ENCODE measurements at regions not wholly inside any gene's neighbourhood (a gene's known extent, or its start where the extent isn't known, plus 50 kb on each side); places are given as distances from the start of the nearest gene placed in this dataset.

GRCh38 chr10:44203535-44203934 lies 181.4 kb downstream of the CXCL12 start:
- peaks cover 0 to 3% of the 10 kb centered on the region in 2 donors for H3K9me3 ChIP-seq (ENCODE audit: control insufficient read depth in 1 of 2, low read length in 2 of 2)
- H3K36me3 ChIP-seq (ENCODE audit: control insufficient read depth in 1 of 2, insufficient read depth in 2 of 2, low read length in 2 of 2): no peaks in the 10 kb centered on the region
- no peak overlapping the region for H3K4me3 ChIP-seq (ENCODE audit: low read depth in 1 of 2, low read length in 2 of 2)
- H3K4me1 ChIP-seq (ENCODE audit: control insufficient read depth in 1 of 2, insufficient read depth in 2 of 2, low read length in 2 of 2): peaks cover under 1 to 5% of the 10 kb centered on the region in 2 donors
- no peak overlapping the region for H3K27ac ChIP-seq (ENCODE audit: low read length)
- no peaks in the 10 kb centered on the region for H3K27me3 ChIP-seq (ENCODE audit: low read depth, low read length)

- no peak overlapping the region for H3K4me3 ChIP-seq (ENCODE audit: low read depth in 1 of 2, low read length in 2 of 2)
- H3K27me3 ChIP-seq (ENCODE audit: low read depth, low read length): no peaks in the 10 kb centered on the region
- H3K4me1 ChIP-seq (ENCODE audit: control insufficient read depth in 1 of 2, insufficient read depth in 2 of 2, low read length in 2 of 2): peaks cover 5 to 6% of the 10 kb centered on the region in 2 donors
- no peak overlapping the region for H3K27ac ChIP-seq (ENCODE audit: low read length)
- H3K9me3 ChIP-seq (ENCODE audit: control insufficient read depth in 1 of 2, low read length in 2 of 2): peaks cover 0 to 3% of the 10 kb centered on the region in 2 donors
- no peaks in the 10 kb centered on the region for H3K36me3 ChIP-seq (ENCODE audit: control insufficient read depth in 1 of 2, insufficient read depth in 2 of 2, low read length in 2 of 2)
Measured at GRCh38 chr10:44202952-44203351, 181.9 kb downstream of the CXCL12 start.

- peaks cover 0 to 3% of the 10 kb centered on the region in 2 donors for H3K9me3 ChIP-seq (ENCODE audit: control insufficient read depth in 1 of 2, low read length in 2 of 2)
- H3K4me3 ChIP-seq (ENCODE audit: low read depth in 1 of 2, low read length in 2 of 2): no peak overlapping the region
- peaks cover 5 to 7% of the 10 kb centered on the region in 2 donors for H3K4me1 ChIP-seq (ENCODE audit: control insufficient read depth in 1 of 2, insufficient read depth in 2 of 2, low read length in 2 of 2)
- no peaks in the 10 kb centered on the region for H3K36me3 ChIP-seq (ENCODE audit: control insufficient read depth in 1 of 2, insufficient read depth in 2 of 2, low read length in 2 of 2)
- no peaks in the 10 kb centered on the region for H3K27me3 ChIP-seq (ENCODE audit: low read depth, low read length)
- H3K27ac ChIP-seq (ENCODE audit: low read length): no peak overlapping the region
Measured at GRCh38 chr10:44201656-44202055, 183.2 kb downstream of the CXCL12 start.

GRCh38 chr10:44201011-44201410 lies 183.9 kb downstream of the CXCL12 start:
- no peak overlapping the region for H3K27ac ChIP-seq (ENCODE audit: low read length)
- peaks cover 0 to 3% of the 10 kb centered on the region in 2 donors for H3K9me3 ChIP-seq (ENCODE audit: control insufficient read depth in 1 of 2, low read length in 2 of 2)
- H3K27me3 ChIP-seq (ENCODE audit: low read depth, low read length): no peaks in the 10 kb centered on the region

GRCh38 chr10:44199991-44200655 lies 184.8 kb downstream of the CXCL12 start:
- Histone ChIP-seq H3K9me3 (ENCODE audit: control insufficient read depth in 1 of 2, low read length in 2 of 2) (peaks cover 0 to 3% of the 10 kb centered on the region in 2 donors), H3K4me1 (ENCODE audit: control insufficient read depth in 1 of 2, insufficient read depth in 2 of 2, low read length in 2 of 2) (peaks cover 4 to 19% of the 10 kb centered on the region in 2 donors), H3K27me3 (ENCODE audit: low read depth, low read length) (no peaks in the 10 kb centered on the region), H3K36me3 (ENCODE audit: control insufficient read depth in 1 of 2, insufficient read depth in 2 of 2, low read length in 2 of 2) (no peaks in the 10 kb centered on the region), H3K27ac (ENCODE audit: low read length) (no peak overlapping the region), H3K4me3 (ENCODE audit: low read depth in 1 of 2, low read length in 2 of 2) (no peak overlapping the region)

More at GRCh38 chr10:44201011-44201410, 183.9 kb downstream of the CXCL12 start:
- Histone ChIP-seq H3K4me3 (ENCODE audit: low read depth in 1 of 2, low read length in 2 of 2) (no peak overlapping the region), H3K4me1 (ENCODE audit: control insufficient read depth in 1 of 2, insufficient read depth in 2 of 2, low read length in 2 of 2) (peaks cover 5 to 10% of the 10 kb centered on the region in 2 donors), H3K36me3 (ENCODE audit: control insufficient read depth in 1 of 2, insufficient read depth in 2 of 2, low read length in 2 of 2) (no peaks in the 10 kb centered on the region)

- no peaks in the 10 kb centered on the region for H3K27me3 ChIP-seq (ENCODE audit: low read depth, low read length)
- peaks cover 0 to 21% of the 10 kb centered on the region in 2 donors for H3K4me1 ChIP-seq (ENCODE audit: control insufficient read depth in 1 of 2, insufficient read depth in 2 of 2, low read length in 2 of 2)
- H3K36me3 ChIP-seq (ENCODE audit: control insufficient read depth in 1 of 2, insufficient read depth in 2 of 2, low read length in 2 of 2): no peaks in the 10 kb centered on the region
- no peak overlapping the region for H3K4me3 ChIP-seq (ENCODE audit: low read depth in 1 of 2, low read length in 2 of 2)
- H3K9me3 ChIP-seq (ENCODE audit: control insufficient read depth in 1 of 2, low read length in 2 of 2): peaks cover 0 to 3% of the 10 kb centered on the region in 2 donors
- H3K27ac ChIP-seq (ENCODE audit: low read length): no peak overlapping the region
Measured at GRCh38 chr10:44199267-44199666, 185.6 kb downstream of the CXCL12 start.

- Histone ChIP-seq H3K27ac (ENCODE audit: low read length) (peak overlapping the region; percentile 19), H3K27me3 (ENCODE audit: low read depth, low read length) (no peaks in the 10 kb centered on the region), H3K4me3 (ENCODE audit: low read depth in 1 of 2, low read length in 2 of 2) (no peak overlapping the region), H3K9me3 (ENCODE audit: control insufficient read depth in 1 of 2, low read length in 2 of 2) (peaks cover 0 to 3% of the 10 kb centered on the region in 2 donors), H3K4me1 (ENCODE audit: control insufficient read depth in 1 of 2, insufficient read depth in 2 of 2, low read length in 2 of 2) (peaks cover 0 to 21% of the 10 kb centered on the region in 2 donors), H3K36me3 (ENCODE audit: control insufficient read depth in 1 of 2, insufficient read depth in 2 of 2, low read length in 2 of 2) (no peaks in the 10 kb centered on the region)
Measured at GRCh38 chr10:44198780-44199097, 186.2 kb downstream of the CXCL12 start.

GRCh38 chr10:44198096-44198779 lies 186.7 kb downstream of the CXCL12 start:
- H3K4me1 ChIP-seq (ENCODE audit: control insufficient read depth in 1 of 2, insufficient read depth in 2 of 2, low read length in 2 of 2): peaks cover 0 to 21% of the 10 kb centered on the region in 2 donors
- no peak overlapping the region for H3K4me3 ChIP-seq (ENCODE audit: low read depth in 1 of 2, low read length in 2 of 2)
- no peaks in the 10 kb centered on the region for H3K27me3 ChIP-seq (ENCODE audit: low read depth, low read length)
- H3K9me3 ChIP-seq (ENCODE audit: control insufficient read depth in 1 of 2, low read length in 2 of 2): peaks cover 0 to 3% of the 10 kb centered on the region in 2 donors
- H3K36me3 ChIP-seq (ENCODE audit: control insufficient read depth in 1 of 2, insufficient read depth in 2 of 2, low read length in 2 of 2): no peaks in the 10 kb centered on the region
- H3K27ac ChIP-seq (ENCODE audit: low read length): peak overlapping the region; percentile 19

GRCh38 chr10:44197646-44198045 lies 187.3 kb downstream of the CXCL12 start:
- no peaks in the 10 kb centered on the region for H3K36me3 ChIP-seq (ENCODE audit: control insufficient read depth in 1 of 2, insufficient read depth in 2 of 2, low read length in 2 of 2)
- no peaks in the 10 kb centered on the region for H3K27me3 ChIP-seq (ENCODE audit: low read depth, low read length)
- peaks cover 0 to 3% of the 10 kb centered on the region in 2 donors for H3K9me3 ChIP-seq (ENCODE audit: control insufficient read depth in 1 of 2, low read length in 2 of 2)
- peaks cover 0 to 21% of the 10 kb centered on the region in 2 donors for H3K4me1 ChIP-seq (ENCODE audit: control insufficient read depth in 1 of 2, insufficient read depth in 2 of 2, low read length in 2 of 2)
- no peak overlapping the region for H3K27ac ChIP-seq (ENCODE audit: low read length)
- H3K4me3 ChIP-seq (ENCODE audit: low read depth in 1 of 2, low read length in 2 of 2): no peak overlapping the region

GRCh38 chr10:44196336-44196735 lies 188.6 kb downstream of the CXCL12 start:
- H3K36me3 ChIP-seq (ENCODE audit: control insufficient read depth in 1 of 2, insufficient read depth in 2 of 2, low read length in 2 of 2): no peaks in the 10 kb centered on the region
- H3K9me3 ChIP-seq (ENCODE audit: control insufficient read depth in 1 of 2, low read length in 2 of 2): no peaks in the 10 kb centered on the region
- no peaks in the 10 kb centered on the region for H3K27me3 ChIP-seq (ENCODE audit: low read depth, low read length)
- H3K27ac ChIP-seq (ENCODE audit: low read length): no peak overlapping the region
- H3K4me3 ChIP-seq (ENCODE audit: low read depth in 1 of 2, low read length in 2 of 2): no peak overlapping the region
- H3K4me1 ChIP-seq (ENCODE audit: control insufficient read depth in 1 of 2, insufficient read depth in 2 of 2, low read length in 2 of 2): peaks cover 0 to 21% of the 10 kb centered on the region in 2 donors

GRCh38 chr10:44196008-44196320 lies 188.9 kb downstream of the CXCL12 start:
- H3K4me1 ChIP-seq (ENCODE audit: control insufficient read depth in 1 of 2, insufficient read depth in 2 of 2, low read length in 2 of 2): peaks cover 0 to 21% of the 10 kb centered on the region in 2 donors
- H3K36me3 ChIP-seq (ENCODE audit: control insufficient read depth in 1 of 2, insufficient read depth in 2 of 2, low read length in 2 of 2): no peaks in the 10 kb centered on the region
- no peaks in the 10 kb centered on the region for H3K9me3 ChIP-seq (ENCODE audit: control insufficient read depth in 1 of 2, low read length in 2 of 2)
- no peak overlapping the region for H3K4me3 ChIP-seq (ENCODE audit: low read depth in 1 of 2, low read length in 2 of 2)
- no peaks in the 10 kb centered on the region for H3K27me3 ChIP-seq (ENCODE audit: low read depth, low read length)
- no peak overlapping the region for H3K27ac ChIP-seq (ENCODE audit: low read length)
